Astrocyte (in vitro differentiated cells and primary cell): ENCODE measurements at regions not wholly inside any gene's neighbourhood (a gene's known extent, or its start where the extent isn't known, plus 50 kb on each side); places are given as distances from the start of the nearest gene placed in this dataset.

Experiments
- DNase-seq: peaks from one replicate; pipeline ENCODE4 v3.0.0-alpha.2; 2010; ENCODE audit warnings: low read depth
- FAIRE-seq: peaks from 2 replicates; lab custom pipeline; 2011; peaks lifted over from hg19 to GRCh38; lab: Jason Lieb, UNC
- H2AFZ ChIP-seq: 2 replicates; pipeline ENCODE4 v1.6.0; 2012; ENCODE audit warnings: low read depth, low read length, inconsistent platforms
- H3K27ac ChIP-seq: 2 replicates; pipeline ENCODE4 v1.5.1; 2011; ENCODE audit warnings: low read depth, low read length, inconsistent platforms
- H3K27me3 ChIP-seq: 2 replicates; pipeline ENCODE4 v1.6.0; 2011; ENCODE audit warnings: low read length, inconsistent platforms; ENCODE audit not compliant: insufficient read depth
- H3K36me3 ChIP-seq: 2 replicates; pipeline ENCODE4 v1.5.1; 2011; ENCODE audit warnings: low read length, inconsistent platforms; ENCODE audit not compliant: insufficient read depth
- H3K4me1 ChIP-seq: 2 replicates; pipeline ENCODE4 v1.5.1; 2011; ENCODE audit warnings: low read length, inconsistent platforms; ENCODE audit not compliant: insufficient read depth
- H3K4me2 ChIP-seq: 2 replicates; pipeline ENCODE4 v1.6.0; 2012; ENCODE audit warnings: low read length, inconsistent platforms
- H3K4me3 ChIP-seq: 2 replicates; pipeline ENCODE4 v1.5.1; 2011; ENCODE audit warnings: low read depth, mild to moderate bottlenecking, low read length, inconsistent platforms; ENCODE audit not compliant: insufficient read depth
- H3K79me2 ChIP-seq: 2 replicates; pipeline ENCODE4 v1.6.0; 2012; ENCODE audit warnings: mild to moderate bottlenecking, low read length, inconsistent platforms; ENCODE audit not compliant: insufficient read depth
- H3K9ac ChIP-seq: 2 replicates; pipeline ENCODE4 v1.6.0; 2012; ENCODE audit warnings: mild to moderate bottlenecking, low read length, inconsistent platforms
- H3K9me3 ChIP-seq: 2 replicates; pipeline ENCODE4 v1.5.1; 2012; ENCODE audit warnings: low read depth, mild to moderate bottlenecking, low read length, inconsistent platforms; ENCODE audit not compliant: insufficient read depth
- H4K20me1 ChIP-seq: 2 replicates; pipeline ENCODE4 v1.6.0; 2012; ENCODE audit warnings: low read length, inconsistent platforms; ENCODE audit not compliant: insufficient read depth
- H3K27ac Mint-ChIP-seq: one replicate; pipeline ENCODE4 v1.8.0; 2021; ENCODE audit warnings: mild to moderate bottlenecking, mixed read lengths; ENCODE audit not compliant: unreplicated experiment
- H3K27me3 Mint-ChIP-seq: one replicate; pipeline ENCODE4 v1.8.0; 2021; ENCODE audit warnings: low read depth, mixed read lengths; ENCODE audit not compliant: unreplicated experiment
- H3K36me3 Mint-ChIP-seq: one replicate; pipeline ENCODE4 v1.8.0; 2021; ENCODE audit warnings: low read depth, mixed read lengths; ENCODE audit not compliant: unreplicated experiment
- H3K4me1 Mint-ChIP-seq: one replicate; pipeline ENCODE4 v1.8.0; 2021; ENCODE audit warnings: low read depth, mixed read lengths; ENCODE audit not compliant: unreplicated experiment
- H3K4me3 Mint-ChIP-seq: one replicate; pipeline ENCODE4 v1.8.0; 2021; ENCODE audit warnings: mild to moderate bottlenecking, moderate library complexity, mixed read lengths; ENCODE audit not compliant: unreplicated experiment
- H3K9me3 Mint-ChIP-seq: one replicate; pipeline ENCODE4 v1.8.0; 2021; ENCODE audit warnings: mild to moderate bottlenecking, mixed read lengths; ENCODE audit not compliant: unreplicated experiment
- CTCF ChIP-seq: IDR thresholded peaks from 2 replicates; pipeline ENCODE4 v1.5.1; 2011; ENCODE audit warnings: low read depth, mild to moderate bottlenecking, inconsistent platforms, low read length, moderate library complexity; ENCODE audit not compliant: insufficient read depth
- EZH2 ChIP-seq: IDR thresholded peaks from 2 replicates; pipeline ENCODE4 v1.6.1; 2012; ENCODE audit warnings: mild to moderate bottlenecking, low read length, inconsistent platforms; ENCODE audit not compliant: insufficient read depth

GRCh38 chr16:8397223-8397622 lies 193.1 kb downstream of the TMEM114 start:
- H3K9ac ChIP-seq: no peak overlapping the region
- H3K36me3 Mint-ChIP-seq: no peaks in the 10 kb centered on the region
- no peaks in the 10 kb centered on the region for H3K9me3 ChIP-seq
- no peak overlapping the region for H2AFZ ChIP-seq
- no peaks in the 10 kb centered on the region for H3K27me3 ChIP-seq
- H3K4me1 ChIP-seq: no peaks in the 10 kb centered on the region
- no peak overlapping the region for H3K27ac Mint-ChIP-seq
- no peak overlapping the region for H3K4me2 ChIP-seq
- H3K4me3 ChIP-seq: no peak overlapping the region
- TF ChIP-seq EZH2: no peak
- no peak for TF ChIP-seq CTCF
- H3K79me2 ChIP-seq: no peaks in the 10 kb centered on the region
- FAIRE-seq: no peak
- no peaks in the 10 kb centered on the region for H3K36me3 ChIP-seq
- no peak for DNase-seq
- peaks cover 3% of the 10 kb centered on the region for H3K27me3 Mint-ChIP-seq
- H3K27ac ChIP-seq: no peak overlapping the region
- H3K9me3 Mint-ChIP-seq: no peaks in the 10 kb centered on the region
- H3K4me3 Mint-ChIP-seq: no peak overlapping the region
- no peaks in the 10 kb centered on the region for H3K4me1 Mint-ChIP-seq
- H4K20me1 ChIP-seq: no peaks in the 10 kb centered on the region

- Histone ChIP-seq H3K4me2 (no peak overlapping the region), H3K27me3 (no peaks in the 10 kb centered on the region), H2AFZ (no peak overlapping the region), H4K20me1 (no peaks in the 10 kb centered on the region), H3K36me3 (no peaks in the 10 kb centered on the region), H3K9me3 (no peaks in the 10 kb centered on the region), H3K27ac (no peak overlapping the region), H3K4me3 (no peak overlapping the region), H3K9ac (no peak overlapping the region), H3K79me2 (no peaks in the 10 kb centered on the region), H3K4me1 (no peaks in the 10 kb centered on the region)
- TF ChIP-seq CTCF (no peak), EZH2 (no peak)
- Mint-ChIP-seq H3K4me3 (no peak overlapping the region), H3K4me1 (peaks cover under 1% of the 10 kb centered on the region), H3K9me3 (no peaks in the 10 kb centered on the region), H3K36me3 (no peaks in the 10 kb centered on the region), H3K27me3 (peaks cover 3% of the 10 kb centered on the region), H3K27ac (no peak overlapping the region)
- DNase-seq (no peak), FAIRE-seq (no peak)
These were observed 193.8 kb downstream of the TMEM114 start for GRCh38 chr16:8396463-8396862.

GRCh38 chr16:8391257-8391656 lies 199.1 kb downstream of the TMEM114 start:
- peaks cover 3% of the 10 kb centered on the region for H3K4me1 Mint-ChIP-seq
- Histone ChIP-seq H3K9ac (no peak overlapping the region), H4K20me1 (no peaks in the 10 kb centered on the region), H3K4me3 (no peak overlapping the region), H3K4me1 (no peaks in the 10 kb centered on the region), H3K36me3 (no peaks in the 10 kb centered on the region), H3K27me3 (no peaks in the 10 kb centered on the region), H3K9me3 (peaks cover 4% of the 10 kb centered on the region), H2AFZ (no peak overlapping the region), H3K4me2 (no peak overlapping the region), H3K79me2 (no peaks in the 10 kb centered on the region), H3K27ac (no peak overlapping the region)
- no peak overlapping the region for H3K4me3 Mint-ChIP-seq
- TF ChIP-seq CTCF (no peak), EZH2 (no peak)
- DNase-seq (no peak), FAIRE-seq (no peak)
- no peaks in the 10 kb centered on the region for H3K36me3 Mint-ChIP-seq
- H3K27ac Mint-ChIP-seq: no peak overlapping the region
- H3K9me3 Mint-ChIP-seq: no peaks in the 10 kb centered on the region
- H3K27me3 Mint-ChIP-seq: peaks cover 4% of the 10 kb centered on the region
